T-helper 1 cell (primary cell): ENCODE measurements at regions not wholly inside any gene's neighbourhood (a gene's known extent, or its start where the extent isn't known, plus 50 kb on each side); places are given as distances from the start of the nearest gene placed in this dataset.
"Not testable (repeated sequence)": the region's sequence is repeated elsewhere in the genome, so short reads cannot be mapped to it uniquely, and the experiment has no call there.

Experiments
- DNase-seq, 5 donors: peaks; one replicate each; pipeline ENCODE4 v3.0.0-alpha.2; 2012 to 2020

GRCh38 chr11:122441666-122442035 lies 213.9 kb upstream of the UBASH3B start:
- no peak for DNase-seq

GRCh38 chr11:122440811-122441665 lies 214.5 kb upstream of the UBASH3B start:
- DNase-seq: no peak

- no peak for DNase-seq
These were observed 215.4 kb upstream of the UBASH3B start for GRCh38 chr11:122439866-122440810.

- DNase-seq: no peak
These were observed 219.3 kb upstream of the UBASH3B start for GRCh38 chr11:122436188-122436555.

- no peak for DNase-seq
These were observed 219.9 kb upstream of the UBASH3B start for GRCh38 chr11:122435540-122436187.

- no peak for DNase-seq
These were observed 220.7 kb upstream of the UBASH3B start for GRCh38 chr11:122434786-122435185.

GRCh38 chr11:122430490-122430889 lies 225.0 kb upstream of the UBASH3B start:
- DNase-seq: no peak

- no peak for DNase-seq
These were observed 229.4 kb upstream of the UBASH3B start for GRCh38 chr11:122426073-122426472.

- no peak for DNase-seq
These were observed 230.9 kb upstream of the UBASH3B start for GRCh38 chr11:122424636-122425035.

GRCh38 chr11:122423886-122424285 lies 231.6 kb upstream of the UBASH3B start:
- no peak for DNase-seq

- DNase-seq: no peak
These were observed 232.2 kb upstream of the UBASH3B start for GRCh38 chr11:122423273-122423672.

GRCh38 chr11:122422682-122423081 lies 232.8 kb upstream of the UBASH3B start:
- no peak for DNase-seq

- DNase-seq: no peak
These were observed 233.8 kb upstream of the UBASH3B start for GRCh38 chr11:122421702-122422101.

GRCh38 chr11:122418032-122418431 lies 237.5 kb upstream of the UBASH3B start:
- no peak for DNase-seq

GRCh38 chr11:122414406-122415018 lies 241.0 kb upstream of the UBASH3B start:
- no peak for DNase-seq

GRCh38 chr11:122413677-122414076 lies 241.8 kb upstream of the UBASH3B start:
- no peak for DNase-seq

GRCh38 chr11:122412581-122412980 lies 242.9 kb upstream of the UBASH3B start:
- DNase-seq: no peak

- DNase-seq: no peak
These were observed 249.1 kb upstream of the UBASH3B start for GRCh38 chr11:122406466-122406865.

- no peak for DNase-seq
These were observed 249.8 kb upstream of the UBASH3B start for GRCh38 chr11:122405547-122406341.

- DNase-seq: no peak
These were observed 251.0 kb upstream of the UBASH3B start for GRCh38 chr11:122404571-122404970.

- DNase-seq: not testable (repeated sequence)
These were observed 253.9 kb upstream of the UBASH3B start for GRCh38 chr11:122401581-122401980.

GRCh38 chr11:122399375-122399774 lies 256.1 kb upstream of the UBASH3B start:
- DNase-seq: peak in 1 of 5 donors; percentile 45
